Panc1 (cell line): ENCODE measurements at regions not wholly inside any gene's neighbourhood (a gene's known extent, or its start where the extent isn't known, plus 50 kb on each side); places are given as distances from the start of the nearest gene placed in this dataset.

Experiments
- ATAC-seq: fragments of 200-7000 bp; cut with Tn5 transposase; 2 replicates; pipeline ENCODE4 v1.9.1; 2020; ENCODE audit warnings: mild to moderate bottlenecking, moderate library complexity
- BruUV-seq: library from RNA; stranded (reverse); fragments of 400-500 nt; replicated peaks from 2 replicates; lab custom pipeline; 2021; lab: Mats Ljungman, UMichigan
- CTCF ChIA-PET: fragments of 300-600 bp; sonication (Branson Sonifier 250); formaldehyde crosslinking; loops from one replicate; lab custom pipeline; 2022; ENCODE audit warnings: antibody characterized with exemption; lab: Charles Lee
- POLR2A ChIA-PET: fragments of 300-600 bp; sonication (Branson Sonifier 250); formaldehyde crosslinking; loops from one replicate; lab custom pipeline; 2022; ENCODE audit warnings: antibody characterized with exemption; lab: Charles Lee
- DNase-seq: peaks from one replicate; pipeline ENCODE4 v3.0.0-alpha.2; 2010; ENCODE audit warnings: low read depth, low spot score
- H3K27ac ChIP-seq: 2 replicates; pipeline ENCODE4 v1.5.1; 2011; ENCODE audit warnings: mild to moderate bottlenecking, low read length, inconsistent platforms
- H3K27me3 ChIP-seq: fragments of 200-500 bp; sonication (Bioruptor generic); 2 replicates; pipeline ENCODE4 v1.6.0; 2014; ENCODE audit warnings: low read length, inconsistent platforms; ENCODE audit not compliant: control insufficient read depth, insufficient read depth
- H3K36me3 ChIP-seq: fragments of 200-500 bp; sonication (Bioruptor generic); 2 replicates; pipeline ENCODE4 v1.5.1; 2014; ENCODE audit warnings: inconsistent platforms, mild to moderate bottlenecking, low read length, moderate library complexity; ENCODE audit not compliant: control insufficient read depth, insufficient read depth
- H3K4me1 ChIP-seq: 2 replicates; pipeline ENCODE4 v1.5.1; 2011; ENCODE audit warnings: inconsistent platforms, mild to moderate bottlenecking, low read length, moderate library complexity; ENCODE audit not compliant: control insufficient read depth, insufficient read depth
- H3K4me3 ChIP-seq, 2 experiments: 2 replicates each; pipeline ENCODE4 v1.5.1; 2011 to 2012; ENCODE audit warnings: low read depth in 2 of 2, low read length in 2 of 2, mild to moderate bottlenecking in 2 of 2, inconsistent platforms in 1 of 2, moderate library complexity in 1 of 2
- H3K9me3 ChIP-seq: fragments of 200-500 bp; sonication (Bioruptor generic); 2 replicates; pipeline ENCODE4 v1.5.1; 2014; ENCODE audit warnings: low read depth, mild to moderate bottlenecking, inconsistent platforms, low read length, moderate library complexity; ENCODE audit not compliant: control insufficient read depth, insufficient read depth
- POLR2AphosphoS5 ChIP-seq: IDR thresholded peaks from 2 replicates; pipeline ENCODE4 v1.6.1; 2012; ENCODE audit warnings: mild to moderate bottlenecking, low read depth, low read length, moderate library complexity
- SIN3A ChIP-seq: IDR thresholded peaks from 2 replicates; pipeline ENCODE4 v1.6.1; 2012; ENCODE audit warnings: low read depth, mild to moderate bottlenecking, low read length, moderate library complexity, borderline replicate concordance; ENCODE audit not compliant: insufficient read depth
- TCF7L2 ChIP-seq: IDR thresholded peaks from 2 replicates; pipeline ENCODE4 v1.6.1; 2011; ENCODE audit warnings: mild to moderate bottlenecking, low read depth, low read length, inconsistent platforms
- in situ Hi-C: cut with HindIII; loops from 2 replicates; pipeline ENCODE4 v1.10.0; 2016; ENCODE audit warnings: low sequenced_read_pairs, low pct_unique_long_range_greater_than_20kb
- intact Hi-C: fragments of 100-400 bp; cut with micrococcal nuclease; formaldehyde crosslinking; loops from one replicate; pipeline ENCODE4 v1.10.0; 2022; ENCODE audit not compliant: unreplicated experiment
- TF ChIP-seq, protein P1 (sequence below): fragments of 450-650 bp; IDR thresholded peaks from 2 replicates; pipeline ENCODE4 v1.5.1; 2017; ENCODE audit warnings: mild to moderate bottlenecking
- TF ChIP-seq, protein P2 (sequence below), 2 experiments: IDR thresholded peaks; 2 replicates each; pipeline ENCODE4 v1.6.1; 2011 to 2012; ENCODE audit warnings: low read depth in 2 of 2, control low read depth in 1 of 2, low read length in 1 of 2, mild to moderate bottlenecking in 1 of 2, moderate library complexity in 1 of 2; ENCODE audit not compliant: insufficient read depth in 1 of 2

DNA sequence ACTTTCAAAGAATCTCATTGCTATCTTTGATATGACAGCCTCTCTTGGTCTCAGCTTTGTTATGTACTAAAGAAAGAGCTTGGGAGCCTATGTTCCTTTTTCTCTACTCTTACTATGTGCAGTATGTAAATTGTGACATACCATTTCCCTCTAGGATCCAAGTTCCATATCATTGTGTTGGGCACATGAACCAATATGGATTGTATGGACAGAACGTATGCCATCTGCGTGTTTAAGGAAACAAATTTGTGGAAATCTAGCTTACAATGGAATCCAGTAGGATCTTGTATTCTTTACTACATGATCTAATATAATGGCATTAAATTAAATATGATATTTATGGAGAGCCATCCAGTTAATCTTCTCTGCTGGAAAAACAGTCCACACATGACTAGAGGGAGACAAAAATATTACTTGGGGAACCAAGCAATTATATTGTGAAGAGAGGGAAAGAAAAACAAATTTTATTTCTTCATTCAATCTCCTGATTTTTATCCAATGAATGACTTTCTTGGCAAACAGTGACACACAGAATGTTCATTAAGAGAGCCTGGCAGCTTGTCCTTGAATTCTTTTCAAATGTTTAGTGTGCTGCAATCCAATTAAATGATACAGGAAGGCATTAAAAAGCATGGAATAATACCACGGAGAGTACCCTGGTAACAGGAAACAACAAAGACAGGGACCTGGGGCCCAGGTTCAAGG is 106.5 kb upstream of the DAB1 start:
- in situ Hi-C loops = no loop called here
- ATAC-seq (no peak), DNase-seq (no peak)
- CTCF ChIA-PET = no interaction called here
- TF ChIP-seq, protein P1, sequence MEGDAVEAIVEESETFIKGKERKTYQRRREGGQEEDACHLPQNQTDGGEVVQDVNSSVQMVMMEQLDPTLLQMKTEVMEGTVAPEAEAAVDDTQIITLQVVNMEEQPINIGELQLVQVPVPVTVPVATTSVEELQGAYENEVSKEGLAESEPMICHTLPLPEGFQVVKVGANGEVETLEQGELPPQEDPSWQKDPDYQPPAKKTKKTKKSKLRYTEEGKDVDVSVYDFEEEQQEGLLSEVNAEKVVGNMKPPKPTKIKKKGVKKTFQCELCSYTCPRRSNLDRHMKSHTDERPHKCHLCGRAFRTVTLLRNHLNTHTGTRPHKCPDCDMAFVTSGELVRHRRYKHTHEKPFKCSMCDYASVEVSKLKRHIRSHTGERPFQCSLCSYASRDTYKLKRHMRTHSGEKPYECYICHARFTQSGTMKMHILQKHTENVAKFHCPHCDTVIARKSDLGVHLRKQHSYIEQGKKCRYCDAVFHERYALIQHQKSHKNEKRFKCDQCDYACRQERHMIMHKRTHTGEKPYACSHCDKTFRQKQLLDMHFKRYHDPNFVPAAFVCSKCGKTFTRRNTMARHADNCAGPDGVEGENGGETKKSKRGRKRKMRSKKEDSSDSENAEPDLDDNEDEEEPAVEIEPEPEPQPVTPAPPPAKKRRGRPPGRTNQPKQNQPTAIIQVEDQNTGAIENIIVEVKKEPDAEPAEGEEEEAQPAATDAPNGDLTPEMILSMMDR = no peak
- TF ChIP-seq SIN3A (no peak), TCF7L2 (no peak), POLR2AphosphoS5 (no peak)
- TF ChIP-seq, protein P2, sequence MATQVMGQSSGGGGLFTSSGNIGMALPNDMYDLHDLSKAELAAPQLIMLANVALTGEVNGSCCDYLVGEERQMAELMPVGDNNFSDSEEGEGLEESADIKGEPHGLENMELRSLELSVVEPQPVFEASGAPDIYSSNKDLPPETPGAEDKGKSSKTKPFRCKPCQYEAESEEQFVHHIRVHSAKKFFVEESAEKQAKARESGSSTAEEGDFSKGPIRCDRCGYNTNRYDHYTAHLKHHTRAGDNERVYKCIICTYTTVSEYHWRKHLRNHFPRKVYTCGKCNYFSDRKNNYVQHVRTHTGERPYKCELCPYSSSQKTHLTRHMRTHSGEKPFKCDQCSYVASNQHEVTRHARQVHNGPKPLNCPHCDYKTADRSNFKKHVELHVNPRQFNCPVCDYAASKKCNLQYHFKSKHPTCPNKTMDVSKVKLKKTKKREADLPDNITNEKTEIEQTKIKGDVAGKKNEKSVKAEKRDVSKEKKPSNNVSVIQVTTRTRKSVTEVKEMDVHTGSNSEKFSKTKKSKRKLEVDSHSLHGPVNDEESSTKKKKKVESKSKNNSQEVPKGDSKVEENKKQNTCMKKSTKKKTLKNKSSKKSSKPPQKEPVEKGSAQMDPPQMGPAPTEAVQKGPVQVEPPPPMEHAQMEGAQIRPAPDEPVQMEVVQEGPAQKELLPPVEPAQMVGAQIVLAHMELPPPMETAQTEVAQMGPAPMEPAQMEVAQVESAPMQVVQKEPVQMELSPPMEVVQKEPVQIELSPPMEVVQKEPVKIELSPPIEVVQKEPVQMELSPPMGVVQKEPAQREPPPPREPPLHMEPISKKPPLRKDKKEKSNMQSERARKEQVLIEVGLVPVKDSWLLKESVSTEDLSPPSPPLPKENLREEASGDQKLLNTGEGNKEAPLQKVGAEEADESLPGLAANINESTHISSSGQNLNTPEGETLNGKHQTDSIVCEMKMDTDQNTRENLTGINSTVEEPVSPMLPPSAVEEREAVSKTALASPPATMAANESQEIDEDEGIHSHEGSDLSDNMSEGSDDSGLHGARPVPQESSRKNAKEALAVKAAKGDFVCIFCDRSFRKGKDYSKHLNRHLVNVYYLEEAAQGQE (IDR thresholded peaks at IDR 0.05; ENCODE audit: insufficient read depth in 1 of 2, low read depth in 2 of 2, low read length in 1 of 2) = no peak
- Histone ChIP-seq H3K4me3 (no peak overlapping the region), H3K9me3 (0 out of 2 replicates have a peak, but pooled peaks cover 3% of the 10 kb centered on the region), H3K4me1 (no peaks in the 10 kb centered on the region), H3K27ac (no peak overlapping the region), H3K27me3 (no peaks in the 10 kb centered on the region), H3K36me3 (no peaks in the 10 kb centered on the region)
- POLR2A ChIA-PET = no interaction called here
- no TSS peak for BruUV-seq
- intact Hi-C loops = no loop called here

DNA sequence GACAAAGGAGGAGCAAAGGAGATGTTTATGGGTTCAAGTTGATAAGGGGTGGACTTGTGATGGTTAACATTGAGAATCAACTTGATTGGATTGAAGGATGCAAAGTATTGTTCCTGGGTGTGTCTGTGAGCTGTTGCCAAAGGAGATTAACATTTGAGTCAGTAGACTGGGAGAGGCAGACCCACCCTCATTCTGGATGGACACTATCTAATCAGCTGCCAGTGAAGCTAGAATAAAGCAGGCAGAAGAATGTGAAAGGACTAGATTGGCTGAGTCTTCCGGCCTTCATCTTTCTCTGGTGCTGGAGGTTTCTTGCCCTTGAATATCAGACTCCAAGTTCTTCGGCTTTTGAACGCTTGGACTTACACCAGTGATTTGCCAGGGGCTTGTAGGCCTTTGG is 98.7 kb upstream of the DAB1 start:
- in situ Hi-C loops = no loop called here

More for the DNA sequence above, 98.7 kb upstream of the DAB1 start:
- ATAC-seq (no peak), DNase-seq (no peak)
- Histone ChIP-seq H3K4me3 (no peak overlapping the region), H3K27ac (no peak overlapping the region), H3K27me3 (no peaks in the 10 kb centered on the region), H3K9me3 (no peaks in the 10 kb centered on the region), H3K36me3 (no peaks in the 10 kb centered on the region), H3K4me1 (no peaks in the 10 kb centered on the region)
- TF ChIP-seq, protein P2 (IDR thresholded peaks at IDR 0.05; ENCODE audit: insufficient read depth in 1 of 2, low read depth in 2 of 2, low read length in 1 of 2) = no peak
- TF ChIP-seq SIN3A (no peak), TCF7L2 (no peak), POLR2AphosphoS5 (no peak)
- TF ChIP-seq, protein P1 = no peak
- POLR2A ChIA-PET = no interaction called here
- BruUV-seq = no TSS peak
- intact Hi-C loops = no loop called here
- CTCF ChIA-PET = no interaction called here
